Parathyroid adenoma (tissue), 2 donors: ENCODE measurements at regions not wholly inside any gene's neighbourhood (a gene's known extent, or its start where the extent isn't known, plus 50 kb on each side); places are given as distances from the start of the nearest gene placed in this dataset.

Experiments
- H2AFZ ChIP-seq: fragments of 300-600 bp; sonication (generic); one replicate; pipeline ENCODE4 v1.7.0; 2017; ENCODE audit warnings: antibody characterized with exemption, mild to moderate bottlenecking
- H3K27ac ChIP-seq: fragments of 300-600 bp; sonication (generic); one replicate; pipeline ENCODE4 v1.7.0; 2017
- H3K27me3 ChIP-seq: fragments of 300-600 bp; sonication (generic); one replicate; pipeline ENCODE4 v1.7.0; 2017; ENCODE audit warnings: low read length; ENCODE audit not compliant: control insufficient read depth, insufficient read depth
- H3K36me3 ChIP-seq: fragments of 300-600 bp; sonication (generic); one replicate; pipeline ENCODE4 v1.7.0; 2017; ENCODE audit warnings: low read length; ENCODE audit not compliant: control insufficient read depth, insufficient read depth
- H3K4me1 ChIP-seq: fragments of 300-600 bp; sonication (generic); one replicate; pipeline ENCODE4 v1.7.0; 2017; ENCODE audit warnings: control low read depth
- H3K4me2 ChIP-seq: fragments of 300-600 bp; sonication (generic); one replicate; pipeline ENCODE4 v1.7.0; 2017; ENCODE audit warnings: low read length
- H3K4me3 ChIP-seq: fragments of 300-600 bp; sonication (generic); one replicate; pipeline ENCODE4 v1.7.0; 2017; ENCODE audit warnings: low read depth, low read length
- H3K79me2 ChIP-seq: fragments of 300-600 bp; sonication (generic); one replicate; pipeline ENCODE4 v1.7.0; 2017; ENCODE audit warnings: control low read depth
- H3K9ac ChIP-seq: fragments of 300-600 bp; sonication (generic); one replicate; pipeline ENCODE4 v1.7.0; 2017; ENCODE audit warnings: mild to moderate bottlenecking
- H3K9me3 ChIP-seq: fragments of 300-600 bp; sonication (generic); one replicate; pipeline ENCODE4 v1.7.0; 2017; ENCODE audit warnings: low read length; ENCODE audit not compliant: control insufficient read depth
- TF ChIP-seq, protein P1 (sequence below): fragments of 300-600 bp; sonication (generic); IDR thresholded peaks from one replicate; pipeline ENCODE4 v1.7.0; 2017; ENCODE audit warnings: antibody characterized with exemption, mild to moderate bottlenecking
- donor health status: primary hyperparathyroidism.

DNA sequence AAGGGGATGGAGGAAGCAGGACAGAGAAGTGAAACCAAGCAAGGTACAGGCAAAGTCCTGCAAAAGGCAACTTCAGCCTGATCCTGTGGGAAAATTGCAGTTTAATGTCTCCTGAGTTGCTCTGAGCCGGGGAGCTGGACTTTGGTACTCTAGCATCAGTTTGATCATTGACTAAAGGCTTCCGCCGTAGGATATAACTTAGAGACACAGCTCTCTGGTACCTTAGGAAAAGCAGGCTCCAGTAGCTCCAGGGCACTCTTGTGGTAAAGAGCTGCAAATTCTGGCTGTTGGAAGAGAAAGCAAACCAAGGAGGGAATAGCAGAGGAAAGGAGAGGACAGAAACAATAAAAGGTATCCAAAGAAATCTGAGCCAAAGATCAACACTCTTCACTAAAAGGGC, 521.1 kb downstream of the PLOD2 start:
- H3K4me1 ChIP-seq = no peaks in the 10 kb centered on the region
- no peak overlapping the region for H3K27ac ChIP-seq
- H3K9ac ChIP-seq = no peak overlapping the region
- no peak overlapping the region for H3K4me2 ChIP-seq
- no peak overlapping the region for H2AFZ ChIP-seq
- H3K9me3 ChIP-seq = no peaks in the 10 kb centered on the region
- no peak overlapping the region for H3K4me3 ChIP-seq
- H3K79me2 ChIP-seq = no peaks in the 10 kb centered on the region
- no peaks in the 10 kb centered on the region for H3K27me3 ChIP-seq
- H3K36me3 ChIP-seq = no peaks in the 10 kb centered on the region
- TF ChIP-seq, protein P1, sequence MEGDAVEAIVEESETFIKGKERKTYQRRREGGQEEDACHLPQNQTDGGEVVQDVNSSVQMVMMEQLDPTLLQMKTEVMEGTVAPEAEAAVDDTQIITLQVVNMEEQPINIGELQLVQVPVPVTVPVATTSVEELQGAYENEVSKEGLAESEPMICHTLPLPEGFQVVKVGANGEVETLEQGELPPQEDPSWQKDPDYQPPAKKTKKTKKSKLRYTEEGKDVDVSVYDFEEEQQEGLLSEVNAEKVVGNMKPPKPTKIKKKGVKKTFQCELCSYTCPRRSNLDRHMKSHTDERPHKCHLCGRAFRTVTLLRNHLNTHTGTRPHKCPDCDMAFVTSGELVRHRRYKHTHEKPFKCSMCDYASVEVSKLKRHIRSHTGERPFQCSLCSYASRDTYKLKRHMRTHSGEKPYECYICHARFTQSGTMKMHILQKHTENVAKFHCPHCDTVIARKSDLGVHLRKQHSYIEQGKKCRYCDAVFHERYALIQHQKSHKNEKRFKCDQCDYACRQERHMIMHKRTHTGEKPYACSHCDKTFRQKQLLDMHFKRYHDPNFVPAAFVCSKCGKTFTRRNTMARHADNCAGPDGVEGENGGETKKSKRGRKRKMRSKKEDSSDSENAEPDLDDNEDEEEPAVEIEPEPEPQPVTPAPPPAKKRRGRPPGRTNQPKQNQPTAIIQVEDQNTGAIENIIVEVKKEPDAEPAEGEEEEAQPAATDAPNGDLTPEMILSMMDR = no peak

DNA sequence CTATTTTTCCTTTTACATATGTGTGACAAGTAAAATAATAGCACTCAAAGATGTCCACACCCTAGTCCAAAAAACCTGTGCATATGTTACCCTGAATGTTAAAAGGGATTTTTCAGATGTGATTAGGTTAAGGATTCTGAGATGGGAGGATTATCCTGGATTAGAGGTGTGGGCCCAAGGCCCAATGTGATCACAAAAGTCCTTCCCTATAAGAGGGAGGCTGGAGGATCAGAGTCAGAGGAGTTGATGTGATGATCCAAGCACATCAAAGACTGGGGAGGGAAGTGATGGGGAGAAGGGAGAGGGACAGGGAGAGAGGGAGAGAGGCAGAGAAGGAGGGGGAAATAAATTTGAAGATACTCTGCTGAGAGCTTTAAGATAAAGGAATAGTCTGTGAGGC, 512.6 kb downstream of the PLOD2 start:
- Histone ChIP-seq H3K79me2 (no peaks in the 10 kb centered on the region), H2AFZ (no peak overlapping the region), H3K4me1 (no peaks in the 10 kb centered on the region), H3K27me3 (no peaks in the 10 kb centered on the region), H3K9me3 (no peaks in the 10 kb centered on the region), H3K36me3 (no peaks in the 10 kb centered on the region), H3K9ac (no peak overlapping the region), H3K4me2 (no peak overlapping the region), H3K4me3 (no peak overlapping the region), H3K27ac (no peak overlapping the region)
- TF ChIP-seq, protein P1 = no peak

DNA sequence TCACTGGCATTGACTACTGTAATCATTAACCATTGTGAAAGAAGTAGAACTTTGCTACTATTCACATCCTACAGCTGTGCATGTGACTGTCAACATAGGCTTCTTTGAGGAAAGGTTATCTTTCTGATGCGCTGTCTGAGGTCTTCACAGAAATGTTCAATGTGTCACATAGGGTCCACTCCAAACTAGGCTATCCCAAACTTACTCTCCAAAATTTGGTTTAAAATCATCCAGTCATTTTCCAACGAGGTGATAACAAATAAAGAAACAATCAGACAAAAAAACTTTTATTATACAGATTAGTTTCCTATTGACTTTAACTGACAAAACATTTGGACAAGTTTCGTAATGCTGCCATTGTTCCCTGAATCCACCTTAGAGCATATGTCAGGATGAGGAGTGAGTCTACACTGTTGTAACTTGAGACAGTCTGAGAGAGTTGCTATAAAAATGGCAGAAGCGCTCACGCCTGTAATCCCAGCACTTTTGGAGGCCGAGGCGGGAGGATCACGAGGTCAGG, 511.6 kb downstream of the PLOD2 start:
- H3K27ac ChIP-seq = no peak overlapping the region
- no peak overlapping the region for H3K9ac ChIP-seq
- H2AFZ ChIP-seq = no peak overlapping the region
- H3K9me3 ChIP-seq = no peaks in the 10 kb centered on the region
- no peaks in the 10 kb centered on the region for H3K4me1 ChIP-seq
- no peak overlapping the region for H3K4me2 ChIP-seq
- H3K27me3 ChIP-seq = no peaks in the 10 kb centered on the region
- no peaks in the 10 kb centered on the region for H3K36me3 ChIP-seq
- no peak overlapping the region for H3K4me3 ChIP-seq
- TF ChIP-seq, protein P1 = no peak
- no peaks in the 10 kb centered on the region for H3K79me2 ChIP-seq

DNA sequence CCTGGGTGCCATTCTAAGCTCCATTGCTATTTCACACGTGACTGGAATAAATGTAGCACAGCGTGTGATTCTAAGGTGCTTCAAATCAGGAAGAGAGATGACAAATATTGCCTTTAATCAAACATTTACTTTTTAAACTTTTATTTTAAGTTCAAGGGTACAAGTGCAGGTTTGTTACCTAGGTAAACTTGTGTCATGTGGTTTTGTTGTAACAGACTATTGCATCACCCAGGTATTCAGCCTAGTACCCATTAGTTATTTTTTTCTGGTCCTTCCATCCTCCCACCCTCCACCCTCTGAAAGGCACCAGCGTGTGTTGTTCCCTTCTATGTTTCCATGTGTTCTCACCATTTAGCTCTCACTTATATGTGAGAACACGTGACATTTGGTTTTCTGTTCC, 510.8 kb downstream of the PLOD2 start:
- no peak overlapping the region for H3K9ac ChIP-seq
- TF ChIP-seq, protein P1 = no peak
- H3K27ac ChIP-seq = no peak overlapping the region
- H3K4me3 ChIP-seq = no peak overlapping the region
- H2AFZ ChIP-seq = no peak overlapping the region
- no peaks in the 10 kb centered on the region for H3K36me3 ChIP-seq
- no peaks in the 10 kb centered on the region for H3K9me3 ChIP-seq
- no peaks in the 10 kb centered on the region for H3K4me1 ChIP-seq
- H3K27me3 ChIP-seq = no peaks in the 10 kb centered on the region
- no peaks in the 10 kb centered on the region for H3K79me2 ChIP-seq
- H3K4me2 ChIP-seq = no peak overlapping the region

DNA sequence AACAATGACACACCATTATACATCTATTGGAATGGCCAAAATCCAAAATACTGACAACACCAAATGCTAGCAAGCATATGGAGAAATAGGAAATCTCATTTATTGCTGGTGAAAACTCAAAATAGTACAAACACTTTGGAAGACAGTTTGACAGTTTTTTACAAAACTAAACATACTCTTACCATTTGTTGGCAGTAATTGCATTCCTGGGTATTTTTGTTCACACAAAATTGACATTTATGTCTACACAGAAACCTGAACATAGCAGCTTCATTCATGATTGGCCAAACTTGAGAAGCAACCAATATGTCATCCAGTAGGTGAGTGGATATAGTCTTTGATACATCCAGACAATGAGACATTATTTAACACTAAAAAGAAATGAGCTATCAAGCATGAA, 489.9 kb downstream of the PLOD2 start:
- H3K4me1 ChIP-seq = no peaks in the 10 kb centered on the region
- H3K9ac ChIP-seq = no peak overlapping the region
- H3K4me2 ChIP-seq = no peak overlapping the region
- H3K4me3 ChIP-seq = no peak overlapping the region
- H2AFZ ChIP-seq = no peak overlapping the region
- H3K27me3 ChIP-seq = no peaks in the 10 kb centered on the region
- no peaks in the 10 kb centered on the region for H3K36me3 ChIP-seq
- H3K79me2 ChIP-seq = no peaks in the 10 kb centered on the region
- TF ChIP-seq, protein P1 = no peak
- no peaks in the 10 kb centered on the region for H3K9me3 ChIP-seq
- H3K27ac ChIP-seq = no peak overlapping the region
